MCF 10A (cell line): ENCODE measurements at regions not wholly inside any gene's neighbourhood (a gene's known extent, or its start where the extent isn't known, plus 50 kb on each side); places are given as distances from the start of the nearest gene placed in this dataset.

Experiments
- BruUV-seq: library from RNA; stranded (reverse); fragments of 400-500 nt; replicated peaks from 2 replicates; lab custom pipeline; 2021; lab: Mats Ljungman, UMichigan
- CTCF ChIA-PET: fragments of 300-600 bp; sonication (Branson Sonifier 250); formaldehyde crosslinking; extraction: SDS; loops from one replicate; lab custom pipeline; 2021; ENCODE audit warnings: antibody characterized with exemption, inconsistent platforms; lab: Yijun Ruan, JAX
- POLR2A ChIA-PET: fragments of 300-600, 350-650 bp; sonication (Branson Sonifier 250); formaldehyde crosslinking; extraction: SDS; loops from one replicate; lab custom pipeline; 2020; ENCODE audit warnings: antibody characterized with exemption, inconsistent platforms; lab: Yijun Ruan, JAX
- DNase-seq: peaks from one replicate; pipeline ENCODE4 v3.0.0-alpha.2; 2018; ENCODE audit not compliant: unreplicated experiment
- H3K27ac Mint-ChIP-seq: one replicate; pipeline ENCODE4 v1.8.0; 2022; ENCODE audit warnings: mild to moderate bottlenecking, low read depth, mixed read lengths; ENCODE audit not compliant: unreplicated experiment
- H3K27me3 Mint-ChIP-seq: one replicate; pipeline ENCODE4 v1.8.0; 2022; ENCODE audit warnings: mixed read lengths; ENCODE audit not compliant: insufficient read depth, unreplicated experiment
- H3K36me3 Mint-ChIP-seq: one replicate; pipeline ENCODE4 v1.8.0; 2022; ENCODE audit warnings: mild to moderate bottlenecking, moderate library complexity, mixed read lengths; ENCODE audit not compliant: insufficient read depth, unreplicated experiment
- H3K4me1 Mint-ChIP-seq: one replicate; pipeline ENCODE4 v1.8.0; 2022; ENCODE audit warnings: mixed read lengths; ENCODE audit not compliant: insufficient read depth, unreplicated experiment
- H3K4me3 Mint-ChIP-seq: one replicate; pipeline ENCODE4 v1.8.0; 2022; ENCODE audit warnings: mild to moderate bottlenecking, moderate library complexity, mixed read lengths; ENCODE audit not compliant: unreplicated experiment
- H3K9me3 Mint-ChIP-seq: one replicate; pipeline ENCODE4 v1.8.0; 2022; ENCODE audit warnings: mixed read lengths; ENCODE audit not compliant: unreplicated experiment
- intact Hi-C: fragments of 100-400 bp; cut with micrococcal nuclease; formaldehyde crosslinking; loops from 2 replicates; pipeline ENCODE4 v1.14.1; 2022
- TF ChIP-seq, protein P1 (sequence below): fragments of 200-600 bp; IDR thresholded peaks from one replicate; pipeline ENCODE4 v1.8.0; 2022; ENCODE audit warnings: antibody characterized with exemption, mild to moderate bottlenecking; ENCODE audit not compliant: unreplicated experiment

GRCh38 chr1:60483509-60483908 lies 409.9 kb upstream of the C1orf87 start:
- H3K4me3 Mint-ChIP-seq: no peak overlapping the region
- ChIA-PET POLR2A (no interaction called here), CTCF (no interaction called here)
- TF ChIP-seq, protein P1, sequence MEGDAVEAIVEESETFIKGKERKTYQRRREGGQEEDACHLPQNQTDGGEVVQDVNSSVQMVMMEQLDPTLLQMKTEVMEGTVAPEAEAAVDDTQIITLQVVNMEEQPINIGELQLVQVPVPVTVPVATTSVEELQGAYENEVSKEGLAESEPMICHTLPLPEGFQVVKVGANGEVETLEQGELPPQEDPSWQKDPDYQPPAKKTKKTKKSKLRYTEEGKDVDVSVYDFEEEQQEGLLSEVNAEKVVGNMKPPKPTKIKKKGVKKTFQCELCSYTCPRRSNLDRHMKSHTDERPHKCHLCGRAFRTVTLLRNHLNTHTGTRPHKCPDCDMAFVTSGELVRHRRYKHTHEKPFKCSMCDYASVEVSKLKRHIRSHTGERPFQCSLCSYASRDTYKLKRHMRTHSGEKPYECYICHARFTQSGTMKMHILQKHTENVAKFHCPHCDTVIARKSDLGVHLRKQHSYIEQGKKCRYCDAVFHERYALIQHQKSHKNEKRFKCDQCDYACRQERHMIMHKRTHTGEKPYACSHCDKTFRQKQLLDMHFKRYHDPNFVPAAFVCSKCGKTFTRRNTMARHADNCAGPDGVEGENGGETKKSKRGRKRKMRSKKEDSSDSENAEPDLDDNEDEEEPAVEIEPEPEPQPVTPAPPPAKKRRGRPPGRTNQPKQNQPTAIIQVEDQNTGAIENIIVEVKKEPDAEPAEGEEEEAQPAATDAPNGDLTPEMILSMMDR: no peak
- H3K36me3 Mint-ChIP-seq: no peaks in the 10 kb centered on the region
- H3K27me3 Mint-ChIP-seq: no peaks in the 10 kb centered on the region
- no peaks in the 10 kb centered on the region for H3K9me3 Mint-ChIP-seq
- no TSS peak for BruUV-seq
- H3K4me1 Mint-ChIP-seq: peaks cover 9% of the 10 kb centered on the region
- H3K27ac Mint-ChIP-seq: peak overlapping the region; percentile 36
- intact Hi-C loops: no loop called here
- peak; percentile 45 for DNase-seq

DNA sequence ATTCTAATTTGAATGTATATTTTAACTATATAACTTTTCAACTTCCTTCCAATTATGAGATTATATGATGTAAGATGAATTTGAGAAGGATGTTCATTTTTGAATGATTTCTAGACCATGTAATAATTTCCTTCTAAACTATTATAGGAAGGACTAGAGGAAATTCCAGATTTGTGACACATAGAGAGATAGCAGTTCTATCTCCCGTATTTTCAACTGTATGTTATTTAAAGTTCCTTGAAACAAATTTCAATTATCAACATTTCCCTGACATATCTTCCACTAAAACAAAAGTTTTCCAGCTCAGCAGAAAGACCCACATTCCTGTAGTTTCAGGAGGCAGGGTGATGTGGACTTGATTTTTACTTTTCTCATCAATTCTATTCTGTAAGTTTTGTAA lies 396.7 kb upstream of the C1orf87 start:
- no peaks in the 10 kb centered on the region for H3K27me3 Mint-ChIP-seq
- no TSS peak for BruUV-seq
- POLR2A ChIA-PET: interaction anchor here (0.5 kb wide), 1 partner anchor 8 kb away, joined by 4 read pairs; no protein-coding TSS in a partner anchor
- peaks cover 6% of the 10 kb centered on the region for H3K9me3 Mint-ChIP-seq
- no peaks in the 10 kb centered on the region for H3K4me1 Mint-ChIP-seq
- no peaks in the 10 kb centered on the region for H3K36me3 Mint-ChIP-seq
- TF ChIP-seq, protein P1: no peak
- H3K4me3 Mint-ChIP-seq: no peak overlapping the region
- CTCF ChIA-PET: no interaction called here
- H3K27ac Mint-ChIP-seq: no peak overlapping the region
- intact Hi-C loops: no loop called here
- DNase-seq: no peak

DNA sequence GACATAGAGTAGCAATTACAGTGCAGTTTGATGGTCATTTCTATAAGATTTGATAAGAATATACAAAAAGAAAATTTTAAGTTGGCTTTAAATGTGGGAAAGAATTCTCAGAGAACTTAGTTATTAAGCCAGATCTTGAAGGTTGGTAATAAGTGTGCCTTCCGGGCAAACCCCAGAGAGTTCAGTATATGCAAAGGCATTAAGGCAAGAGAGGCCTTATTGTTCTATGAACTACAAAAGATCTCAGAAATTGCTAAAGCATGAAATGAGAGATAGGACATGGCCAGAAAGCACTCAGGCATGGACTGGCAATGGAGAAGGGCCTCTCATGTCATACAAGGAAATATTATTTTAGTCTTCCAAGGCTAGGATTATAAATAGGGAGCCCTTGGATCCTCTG lies 390.2 kb upstream of the C1orf87 start:
- Mint-ChIP-seq H3K9me3 (peaks cover 6% of the 10 kb centered on the region), H3K36me3 (no peaks in the 10 kb centered on the region), H3K4me3 (no peak overlapping the region), H3K27ac (no peak overlapping the region), H3K27me3 (no peaks in the 10 kb centered on the region), H3K4me1 (no peaks in the 10 kb centered on the region)
- TF ChIP-seq, protein P1: no peak
- ChIA-PET CTCF (no interaction called here), POLR2A (no interaction called here)
- DNase-seq: no peak
- intact Hi-C loops: no loop called here
- BruUV-seq: no TSS peak

- TF ChIP-seq, protein P1: no peak
- Mint-ChIP-seq H3K27ac (no peak overlapping the region), H3K36me3 (no peaks in the 10 kb centered on the region), H3K9me3 (peaks cover 6% of the 10 kb centered on the region), H3K4me3 (no peak overlapping the region), H3K27me3 (no peaks in the 10 kb centered on the region), H3K4me1 (no peaks in the 10 kb centered on the region)
- no peak for DNase-seq
- ChIA-PET CTCF (no interaction called here), POLR2A (no interaction called here)
- intact Hi-C loops: no loop called here
- no TSS peak for BruUV-seq
Observed at GRCh38 chr1:60463146-60463545, 389.6 kb upstream of the C1orf87 start.
